ENCODE measurements at regions not wholly inside any gene's neighbourhood (a gene's known extent, or its start where the extent isn't known, plus 50 kb on each side); places are given as distances from the start of the nearest gene placed in this dataset.

GRCh38 chr10:29132551-29133111 lies 156.2 kb upstream of the LYZL1 start:
- H3K4me1 ChIP-seq (ENCODE audit: insufficient read depth, low read length): peaks cover 14% of the 10 kb centered on the region
- H3K27me3 ChIP-seq (ENCODE audit: insufficient read depth, low read length): peaks cover 1% of the 10 kb centered on the region
- no peaks in the 10 kb centered on the region for H3K9me3 ChIP-seq (ENCODE audit: low read depth, low read length)
- no peaks in the 10 kb centered on the region for H4K20me1 ChIP-seq (ENCODE audit: insufficient read depth, low read length)
- DNase-seq (ENCODE audit: insufficient read length, low spot score, missing footprints): no peak
- H3K36me3 ChIP-seq (ENCODE audit: insufficient read depth, low read length): no peaks in the 10 kb centered on the region
- no peak for TF ChIP-seq CTCF (IDR thresholded peaks at IDR 0.05; ENCODE audit: extremely low read depth, low read depth, low read length)
- no peaks in the 10 kb centered on the region for H3K79me2 ChIP-seq (ENCODE audit: insufficient read depth, low read length)
- H3K27ac ChIP-seq (ENCODE audit: low read depth, low read length): peak overlapping the region; percentile 3
- H2AFZ ChIP-seq (ENCODE audit: low read length): peak overlapping the region; percentile 21
- peak overlapping the region; percentile 58 for H3K4me2 ChIP-seq (ENCODE audit: insufficient read depth, low read length)
- no peak overlapping the region for H3K4me3 ChIP-seq (ENCODE audit: insufficient read depth, low read length)

- H3K9me3 ChIP-seq (ENCODE audit: low read depth, low read length): no peaks in the 10 kb centered on the region
- H2AFZ ChIP-seq (ENCODE audit: low read length): no peak overlapping the region
- TF ChIP-seq CTCF (IDR thresholded peaks at IDR 0.05; ENCODE audit: extremely low read depth, low read depth, low read length): no peak
- H4K20me1 ChIP-seq (ENCODE audit: insufficient read depth, low read length): no peaks in the 10 kb centered on the region
- H3K4me3 ChIP-seq (ENCODE audit: insufficient read depth, low read length): no peak overlapping the region
- H3K79me2 ChIP-seq (ENCODE audit: insufficient read depth, low read length): no peaks in the 10 kb centered on the region
- H3K27me3 ChIP-seq (ENCODE audit: insufficient read depth, low read length): no peaks in the 10 kb centered on the region
- H3K4me2 ChIP-seq (ENCODE audit: insufficient read depth, low read length): no peak overlapping the region
- H3K4me1 ChIP-seq (ENCODE audit: insufficient read depth, low read length): peaks cover 14% of the 10 kb centered on the region
- H3K27ac ChIP-seq (ENCODE audit: low read depth, low read length): no peak overlapping the region
- DNase-seq (ENCODE audit: insufficient read length, low spot score, missing footprints): no peak
- H3K36me3 ChIP-seq (ENCODE audit: insufficient read depth, low read length): no peaks in the 10 kb centered on the region
These were observed 153.5 kb upstream of the LYZL1 start for GRCh38 chr10:29135337-29135736.

GRCh38 chr10:29136411-29136810 lies 152.5 kb upstream of the LYZL1 start:
- no peak overlapping the region for H3K4me3 ChIP-seq (ENCODE audit: insufficient read depth, low read length)
- H3K79me2 ChIP-seq (ENCODE audit: insufficient read depth, low read length): no peaks in the 10 kb centered on the region
- H4K20me1 ChIP-seq (ENCODE audit: insufficient read depth, low read length): no peaks in the 10 kb centered on the region
- no peak overlapping the region for H3K4me2 ChIP-seq (ENCODE audit: insufficient read depth, low read length)
- DNase-seq (ENCODE audit: insufficient read length, low spot score, missing footprints): no peak
- peaks cover 20% of the 10 kb centered on the region for H3K4me1 ChIP-seq (ENCODE audit: insufficient read depth, low read length)
- H3K36me3 ChIP-seq (ENCODE audit: insufficient read depth, low read length): no peaks in the 10 kb centered on the region
- H2AFZ ChIP-seq (ENCODE audit: low read length): no peak overlapping the region
- no peak overlapping the region for H3K27ac ChIP-seq (ENCODE audit: low read depth, low read length)
- no peaks in the 10 kb centered on the region for H3K27me3 ChIP-seq (ENCODE audit: insufficient read depth, low read length)
- H3K9me3 ChIP-seq (ENCODE audit: low read depth, low read length): no peaks in the 10 kb centered on the region
- TF ChIP-seq CTCF (IDR thresholded peaks at IDR 0.05; ENCODE audit: extremely low read depth, low read depth, low read length): no peak

- no peaks in the 10 kb centered on the region for H4K20me1 ChIP-seq (ENCODE audit: insufficient read depth, low read length)
- no peaks in the 10 kb centered on the region for H3K79me2 ChIP-seq (ENCODE audit: insufficient read depth, low read length)
- peaks cover 17% of the 10 kb centered on the region for H3K4me1 ChIP-seq (ENCODE audit: insufficient read depth, low read length)
- no peaks in the 10 kb centered on the region for H3K9me3 ChIP-seq (ENCODE audit: low read depth, low read length)
- H3K4me3 ChIP-seq (ENCODE audit: insufficient read depth, low read length): no peak overlapping the region
- H3K27me3 ChIP-seq (ENCODE audit: insufficient read depth, low read length): no peaks in the 10 kb centered on the region
- no peaks in the 10 kb centered on the region for H3K36me3 ChIP-seq (ENCODE audit: insufficient read depth, low read length)
- no peak overlapping the region for H2AFZ ChIP-seq (ENCODE audit: low read length)
- no peak for TF ChIP-seq CTCF (IDR thresholded peaks at IDR 0.05; ENCODE audit: extremely low read depth, low read depth, low read length)
- H3K4me2 ChIP-seq (ENCODE audit: insufficient read depth, low read length): no peak overlapping the region
- H3K27ac ChIP-seq (ENCODE audit: low read depth, low read length): no peak overlapping the region
- no peak for DNase-seq (ENCODE audit: insufficient read length, low spot score, missing footprints)
These were observed 148.7 kb upstream of the LYZL1 start for GRCh38 chr10:29140151-29140550.

Data from osteoblast (primary cell).